ENCODE measurements at regions not wholly inside any gene's neighbourhood (a gene's known extent, or its start where the extent isn't known, plus 50 kb on each side); places are given as distances from the start of the nearest gene placed in this dataset.

- TF ChIP-seq ATF3 (IDR thresholded peaks at IDR 0.05) = no peak
- TF ChIP-seq ATF3 (CRISPR knock-in tag; conservative IDR thresholded peaks at IDR 0.05) = no peak
- TF ChIP-seq ZNF696 (CRISPR knock-in tag; conservative IDR thresholded peaks at IDR 0.05) = no peak
These were observed 133.3 kb downstream of the TNFSF13B start (continued) for GRCh38 chr13:108402850-108403249.

GRCh38 chr13:108407495-108407894, 138.0 kb downstream of the TNFSF13B start:
- Histone ChIP-seq H3K4me3 (no peak overlapping the region), H3K79me2 (ENCODE audit: control insufficient read depth, insufficient read depth, low read length) (no peaks in the 10 kb centered on the region), H2AFZ (ENCODE audit: low read depth, low read length) (no peak overlapping the region), H3K36me3 (ENCODE audit: control insufficient read depth, insufficient read depth, low read length) (no peaks in the 10 kb centered on the region), H3K4me1 (replicated peaks in 1 of 2; ENCODE audit: control insufficient read depth in 2 of 2, insufficient read depth in 2 of 2, low read length in 2 of 2) (no peaks in the 10 kb centered on the region), H3K27me3 (ENCODE audit: control insufficient read depth in 2 of 2, insufficient read depth in 2 of 2, low read length in 2 of 2) (no peaks in the 10 kb centered on the region), H4K20me1 (replicated peaks; ENCODE audit: control insufficient read depth, insufficient read depth, low read length) (no peaks in the 10 kb centered on the region), H3K9me3 (replicated peaks; ENCODE audit: control insufficient read depth, insufficient read depth, low read depth, low read length) (no peaks in the 10 kb centered on the region), H3K9ac (ENCODE audit: insufficient read depth in 1 of 2, low read depth in 2 of 2, low read length in 2 of 2) (no peak overlapping the region), H3K9me1 (ENCODE audit: control insufficient read depth, insufficient read depth, low read length) (no peaks in the 10 kb centered on the region), H3K27ac (ENCODE audit: extremely low read depth, low read depth, low read length) (no peak overlapping the region), H3K4me2 (ENCODE audit: insufficient read depth, low read length) (no peak overlapping the region)
- DNase-seq (ENCODE audit: extremely low read depth in 1 of 4, low spot score in 3 of 4) (no peak), FAIRE-seq (no peak), ATAC-seq (no peak)
- ChIA-PET POLR2A (no interaction called here), CTCF (ENCODE audit: low intra/inter-chr PET ratio) (no interaction called here)
- no TSS peak for BruUV-seq (replicated peaks)
- intact Hi-C loops (cut with micrococcal nuclease) = no loop called here
- in situ Hi-C loops (cut with MboI) = no loop called here
- TF ChIP-seq RBM39 (optimal IDR thresholded peaks at IDR 0.05; ENCODE audit: low read depth, low read length) = no peak
- TF ChIP-seq MYC (IDR thresholded peaks at IDR 0.05; ENCODE audit: low read depth, low read length) = no peak
- TF ChIP-seq MYC (CRISPR knock-in tag; IDR thresholded peaks at IDR 0.05; ENCODE audit: borderline replicate concordance, low read depth) = no peak
- 0% methylated on average over 2 of the region's 2 CpGs for WGBS (ENCODE audit: insufficient coverage, low coverage, missing lambda C conversion rate)

Measured in K562 (cell line).